ENCODE measurements at regions not wholly inside any gene's neighbourhood (a gene's known extent, or its start where the extent isn't known, plus 50 kb on each side); places are given as distances from the start of the nearest gene placed in this dataset.
"Not testable (repeated sequence)": the region's sequence is repeated elsewhere in the genome, so short reads cannot be mapped to it uniquely, and the experiment has no call there.

DNA sequence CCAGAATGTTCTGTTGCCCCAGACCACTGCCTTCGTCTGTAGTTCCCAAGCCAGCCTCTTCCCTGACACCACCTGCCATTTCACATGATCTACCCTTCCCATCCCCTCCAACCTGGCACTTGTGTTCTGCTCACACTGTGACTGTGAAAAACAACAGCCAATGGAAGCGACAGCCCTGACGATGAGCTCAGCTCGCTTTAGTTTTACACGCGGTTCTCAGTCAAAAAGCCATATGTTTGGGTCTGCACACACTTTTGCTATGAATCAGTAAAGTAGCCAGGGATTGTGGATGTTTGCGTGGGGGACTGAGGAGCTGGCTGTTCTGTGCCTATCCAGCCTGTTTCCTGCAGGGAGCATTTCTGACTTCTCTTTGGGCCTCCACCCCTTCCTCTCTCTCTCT is 282.7 kb downstream of the WDR11 start:
- peaks cover 0 to 3% (median 2%) of the 10 kb centered on the region in 3 donors for H3K27me3 Mint-ChIP-seq (ENCODE audit: low read depth in 3 of 3)
- H3K36me3 Mint-ChIP-seq, result peaks cover 0 to 3% (median 0%) of the 10 kb centered on the region in 3 donors
- H3K27ac Mint-ChIP-seq, result no peak overlapping the region
- DNase-seq, result no peak
- H3K4me1 Mint-ChIP-seq, result no peaks in the 10 kb centered on the region
- H3K9me3 Mint-ChIP-seq, result no peaks in the 10 kb centered on the region
- H3K4me3 Mint-ChIP-seq, result no peak overlapping the region

- DNase-seq, result no peak
- Mint-ChIP-seq H3K27ac (no peak overlapping the region), H3K27me3 (ENCODE audit: low read depth in 3 of 3) (peaks cover 0 to 3% (median 2%) of the 10 kb centered on the region in 3 donors), H3K36me3 (peaks cover 0 to 3% (median 0%) of the 10 kb centered on the region in 3 donors), H3K9me3 (no peaks in the 10 kb centered on the region), H3K4me1 (no peaks in the 10 kb centered on the region), H3K4me3 (no peak overlapping the region)
Observed at GRCh38 chr10:121134711-121135110, 283.5 kb downstream of the WDR11 start.

DNA sequence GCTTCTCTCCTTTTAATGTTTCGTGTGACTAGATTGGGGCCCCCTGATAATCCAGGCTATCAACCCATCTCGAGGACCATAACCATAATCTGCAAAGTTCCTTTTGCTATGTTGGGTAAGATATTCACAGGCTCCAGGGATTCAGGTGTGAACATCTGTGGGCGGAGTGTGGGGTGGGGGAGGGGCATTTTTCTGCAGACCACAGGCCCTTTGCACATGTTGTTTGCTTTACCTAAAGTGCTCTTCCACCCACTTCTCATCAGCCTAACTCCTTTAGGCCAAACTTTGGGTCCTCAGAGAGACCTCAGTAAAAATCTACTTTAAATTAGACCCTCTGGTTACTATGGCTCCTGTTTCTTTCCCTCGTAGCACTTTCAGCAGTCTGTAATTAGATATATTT is 284.4 kb downstream of the WDR11 start:
- DNase-seq, result no peak
- H3K27ac Mint-ChIP-seq, result no peak overlapping the region
- H3K4me1 Mint-ChIP-seq, result no peaks in the 10 kb centered on the region
- H3K36me3 Mint-ChIP-seq, result peaks cover 0 to 3% (median 0%) of the 10 kb centered on the region in 3 donors
- H3K4me3 Mint-ChIP-seq, result no peak overlapping the region
- H3K9me3 Mint-ChIP-seq, result no peaks in the 10 kb centered on the region
- H3K27me3 Mint-ChIP-seq (ENCODE audit: low read depth in 3 of 3), result peaks cover 0 to 2% (median 2%) of the 10 kb centered on the region in 3 donors

- H3K4me3 Mint-ChIP-seq, result no peak overlapping the region
- peaks cover 0 to 7% (median 0%) of the 10 kb centered on the region in 6 donors for H3K9me3 Mint-ChIP-seq
- DNase-seq, result no peak
- peaks cover 0 to 3% (median 0%) of the 10 kb centered on the region in 3 donors for H3K36me3 Mint-ChIP-seq
- H3K27ac Mint-ChIP-seq, result no peak overlapping the region
- no peaks in the 10 kb centered on the region for H3K27me3 Mint-ChIP-seq (ENCODE audit: low read depth in 3 of 3)
- no peaks in the 10 kb centered on the region for H3K4me1 Mint-ChIP-seq
Observed at GRCh38 chr10:121137533-121137932, 286.4 kb downstream of the WDR11 start.

- Mint-ChIP-seq H3K27me3 (ENCODE audit: low read depth in 3 of 3) (peaks cover 0 to 3% (median 0%) of the 10 kb centered on the region in 3 donors), H3K27ac (no peak overlapping the region), H3K4me1 (no peaks in the 10 kb centered on the region), H3K36me3 (peaks cover 0 to 3% (median 0%) of the 10 kb centered on the region in 3 donors), H3K9me3 (peaks cover 0 to 7% (median 5%) of the 10 kb centered on the region in 6 donors), H3K4me3 (no peak overlapping the region)
- DNase-seq, result no peak
Observed at GRCh38 chr10:121138112-121138860, 287.1 kb downstream of the WDR11 start.

DNA sequence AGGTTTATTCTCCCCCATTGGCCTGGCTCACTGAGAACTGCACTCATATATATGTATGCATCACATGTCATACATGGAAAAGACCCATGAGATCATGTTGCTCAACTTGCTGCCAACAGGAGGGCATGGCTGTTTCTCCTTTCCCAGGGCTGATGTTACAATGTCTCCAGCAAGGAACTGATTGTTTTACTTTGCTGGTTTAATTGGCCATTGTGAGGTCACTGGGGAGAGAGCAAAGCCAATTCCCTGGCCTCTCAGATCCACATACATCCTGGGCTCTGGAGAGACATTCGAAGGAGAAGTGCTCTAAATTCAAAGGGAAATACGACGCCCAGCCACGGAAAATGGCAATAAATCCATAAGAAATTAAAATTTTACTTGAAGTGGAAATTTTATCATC is 287.8 kb downstream of the WDR11 start:
- peaks cover 0 to 8% (median 5%) of the 10 kb centered on the region in 6 donors for H3K9me3 Mint-ChIP-seq
- no peak for DNase-seq
- no peak overlapping the region for H3K27ac Mint-ChIP-seq
- H3K4me1 Mint-ChIP-seq, result no peaks in the 10 kb centered on the region
- H3K4me3 Mint-ChIP-seq, result no peak overlapping the region
- peaks cover 0 to 3% (median 0%) of the 10 kb centered on the region in 3 donors for H3K36me3 Mint-ChIP-seq
- H3K27me3 Mint-ChIP-seq (ENCODE audit: low read depth in 3 of 3), result peaks cover 0 to 3% (median 0%) of the 10 kb centered on the region in 3 donors

DNA sequence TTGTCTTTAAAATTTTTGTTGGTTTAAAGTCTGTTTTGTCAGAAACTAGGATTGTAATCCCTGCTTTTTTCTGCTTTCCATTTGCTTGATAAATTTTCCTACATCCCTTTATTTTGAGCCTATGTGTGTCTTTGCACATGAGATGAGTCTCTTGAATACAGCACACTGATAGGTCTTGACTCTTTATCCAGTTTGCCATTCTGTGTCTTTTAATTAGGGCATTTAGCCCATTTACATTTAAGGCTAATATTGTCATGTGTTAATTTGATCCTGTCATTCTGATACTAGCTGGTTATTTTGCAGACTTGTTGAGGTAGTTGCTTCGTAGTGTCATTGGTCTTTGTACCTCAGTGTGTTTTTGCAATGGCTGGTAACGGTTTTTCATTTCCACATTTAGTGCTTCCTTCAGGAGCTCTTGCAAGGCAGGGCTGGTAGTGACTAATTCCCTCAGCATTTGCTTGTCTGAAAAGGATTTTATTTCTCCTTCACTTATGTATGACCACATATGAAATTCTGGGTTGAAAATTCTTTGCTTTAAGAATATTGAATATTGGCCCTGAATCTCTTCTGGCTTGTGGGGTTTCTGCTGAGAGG is 294.7 kb downstream of the WDR11 start:
- H3K36me3 Mint-ChIP-seq; H3K27me3 Mint-ChIP-seq (ENCODE audit: low read depth in 3 of 3); H3K27ac Mint-ChIP-seq; H3K4me3 Mint-ChIP-seq; DNase-seq; H3K4me1 Mint-ChIP-seq: not testable (repeated sequence)
- H3K9me3 Mint-ChIP-seq, result peaks cover 2 to 25% (median 16%) of the 10 kb centered on the region in 6 donors

- Mint-ChIP-seq H3K36me3 (peaks cover 0 to 4% (median 0%) of the 10 kb centered on the region in 3 donors), H3K27ac (no peak overlapping the region), H3K27me3 (ENCODE audit: low read depth in 3 of 3) (peaks cover 1 to 11% (median 3%) of the 10 kb centered on the region in 3 donors), H3K4me1 (no peaks in the 10 kb centered on the region), H3K4me3 (no peak overlapping the region), H3K9me3 (peaks cover 2 to 19% (median 11%) of the 10 kb centered on the region in 6 donors)
- DNase-seq, result no peak
Observed at GRCh38 chr10:121148921-121149320, 297.8 kb downstream of the WDR11 start.

DNA sequence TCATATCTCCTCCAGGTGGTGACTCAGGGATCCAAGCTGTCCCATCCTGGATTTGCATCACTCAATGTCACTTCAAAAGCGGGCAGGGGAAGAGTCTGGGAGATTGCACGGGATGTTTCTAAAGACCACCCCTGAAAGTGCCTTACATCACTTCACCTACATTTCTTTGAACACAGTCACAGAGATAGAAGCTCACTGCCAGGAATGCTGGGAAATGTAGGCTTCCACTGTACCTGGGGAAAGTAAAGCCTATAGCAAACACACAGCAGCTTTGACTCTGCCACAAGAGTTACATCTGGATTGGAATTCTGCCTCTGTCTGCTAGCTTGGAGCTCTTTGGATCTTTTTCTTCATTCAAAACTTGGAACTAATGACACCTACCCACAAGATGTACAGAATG is 300.9 kb downstream of the WDR11 start:
- H3K27me3 Mint-ChIP-seq (ENCODE audit: low read depth in 3 of 3), result peaks cover 2 to 13% (median 3%) of the 10 kb centered on the region in 3 donors
- no peaks in the 10 kb centered on the region for H3K4me1 Mint-ChIP-seq
- no peak overlapping the region for H3K27ac Mint-ChIP-seq
- H3K4me3 Mint-ChIP-seq, result no peak overlapping the region
- no peak for DNase-seq
- peaks cover 0 to 7% (median 0%) of the 10 kb centered on the region in 6 donors for H3K9me3 Mint-ChIP-seq
- no peaks in the 10 kb centered on the region for H3K36me3 Mint-ChIP-seq

- Mint-ChIP-seq H3K36me3 (no peaks in the 10 kb centered on the region), H3K9me3 (peaks cover 0 to 7% (median 0%) of the 10 kb centered on the region in 6 donors), H3K4me3 (no peak overlapping the region), H3K27ac (no peak overlapping the region), H3K27me3 (ENCODE audit: low read depth in 3 of 3) (peaks cover 2 to 12% (median 3%) of the 10 kb centered on the region in 3 donors), H3K4me1 (no peaks in the 10 kb centered on the region)
- DNase-seq, result no peak
Observed at GRCh38 chr10:121152935-121153334, 301.8 kb downstream of the WDR11 start.

DNA sequence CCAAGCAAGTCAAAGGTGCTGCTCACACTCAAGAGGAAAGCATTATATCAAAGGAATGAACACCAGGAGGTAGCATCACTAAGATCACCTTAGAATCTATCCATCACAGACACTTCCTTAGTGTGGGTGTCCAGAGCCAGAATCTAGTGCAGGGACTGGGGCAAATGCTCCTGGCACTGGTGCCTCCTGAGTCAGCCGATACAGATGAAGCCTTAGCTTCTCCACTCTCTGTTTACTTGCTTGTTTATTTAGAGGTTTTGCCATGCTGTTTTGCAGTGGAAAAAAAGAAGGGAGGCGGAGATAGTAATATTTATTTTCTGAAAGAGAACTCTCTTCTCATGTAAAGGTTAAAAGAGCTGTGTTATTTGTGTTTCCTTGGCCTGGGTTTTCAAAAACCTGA is 303.1 kb downstream of the WDR11 start:
- Mint-ChIP-seq H3K4me1 (no peaks in the 10 kb centered on the region), H3K9me3 (peaks cover 0 to 7% (median 0%) of the 10 kb centered on the region in 6 donors), H3K4me3 (no peak overlapping the region), H3K27me3 (ENCODE audit: low read depth in 3 of 3) (peaks cover 2 to 13% (median 3%) of the 10 kb centered on the region in 3 donors), H3K27ac (no peak overlapping the region), H3K36me3 (no peaks in the 10 kb centered on the region)
- DNase-seq, result no peak

DNA sequence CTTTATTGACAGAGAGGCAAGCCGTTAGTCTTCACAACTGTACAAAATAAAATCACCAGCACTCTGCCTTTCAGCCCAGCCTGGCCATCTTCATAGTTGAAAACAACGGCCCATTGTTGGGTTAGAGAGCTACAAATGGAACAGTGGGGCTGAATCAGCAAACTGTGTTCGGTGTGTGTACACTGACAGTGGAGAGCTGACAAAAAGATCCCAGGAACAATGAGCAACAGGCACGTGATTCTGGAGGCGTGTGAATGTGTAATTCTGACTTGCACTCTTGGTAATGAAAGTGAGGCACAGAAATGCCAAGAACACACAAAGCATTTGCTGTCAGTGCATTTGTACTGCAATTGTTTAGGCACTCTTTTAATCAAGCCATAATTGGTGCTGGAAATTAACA is 303.7 kb downstream of the WDR11 start:
- H3K4me3 Mint-ChIP-seq, result no peak overlapping the region
- no peak for DNase-seq
- H3K27me3 Mint-ChIP-seq (ENCODE audit: low read depth in 3 of 3), result peaks cover 2 to 14% (median 3%) of the 10 kb centered on the region in 3 donors
- no peak overlapping the region for H3K27ac Mint-ChIP-seq
- no peaks in the 10 kb centered on the region for H3K4me1 Mint-ChIP-seq
- peaks cover 0 to 7% (median 0%) of the 10 kb centered on the region in 6 donors for H3K9me3 Mint-ChIP-seq
- H3K36me3 Mint-ChIP-seq, result no peaks in the 10 kb centered on the region

- peaks cover 2 to 14% (median 3%) of the 10 kb centered on the region in 3 donors for H3K27me3 Mint-ChIP-seq (ENCODE audit: low read depth in 3 of 3)
- H3K9me3 Mint-ChIP-seq, result peaks cover 0 to 7% (median 0%) of the 10 kb centered on the region in 6 donors
- no peak overlapping the region for H3K4me3 Mint-ChIP-seq
- H3K27ac Mint-ChIP-seq, result no peak overlapping the region
- H3K4me1 Mint-ChIP-seq, result no peaks in the 10 kb centered on the region
- no peak for DNase-seq
- no peaks in the 10 kb centered on the region for H3K36me3 Mint-ChIP-seq
Observed at GRCh38 chr10:121155742-121156474, 304.7 kb downstream of the WDR11 start.

DNA sequence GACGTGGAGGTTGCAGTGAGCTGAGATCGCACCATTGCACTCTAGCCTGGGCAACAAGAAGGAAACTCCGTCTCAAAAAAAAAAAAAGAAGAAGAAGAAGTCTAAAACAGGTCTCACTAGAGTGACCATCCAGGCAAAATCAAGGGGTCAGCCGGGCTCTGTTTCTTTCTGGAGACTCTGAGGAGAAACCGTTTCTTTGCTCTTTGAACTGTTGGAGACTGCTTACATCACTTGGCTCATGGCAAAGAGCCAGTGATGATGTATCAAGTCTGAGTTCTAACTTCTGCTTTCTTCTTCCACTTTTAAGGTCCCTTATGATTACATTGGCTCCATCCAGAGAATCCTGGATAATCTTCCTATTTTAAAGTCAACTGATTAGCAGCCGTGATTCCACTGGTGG is 306.8 kb downstream of the WDR11 start:
- H3K4me3 Mint-ChIP-seq, result no peak overlapping the region
- DNase-seq, result no peak
- no peaks in the 10 kb centered on the region for H3K4me1 Mint-ChIP-seq
- H3K27me3 Mint-ChIP-seq (ENCODE audit: low read depth in 3 of 3), result peaks cover 0 to 12% (median 2%) of the 10 kb centered on the region in 3 donors
- no peaks in the 10 kb centered on the region for H3K36me3 Mint-ChIP-seq
- H3K27ac Mint-ChIP-seq, result no peak overlapping the region
- peaks cover 0 to 7% (median 0%) of the 10 kb centered on the region in 6 donors for H3K9me3 Mint-ChIP-seq

All from immature natural killer cell (primary cell).